HCT116 (cell line): ENCODE measurements at regions not wholly inside any gene's neighbourhood (a gene's known extent, or its start where the extent isn't known, plus 50 kb on each side); places are given as distances from the start of the nearest gene placed in this dataset.

ENCODE experiments used
- ATAC-seq: fragments of 200-7000 bp; cut with Tn5 transposase; 2 replicates; pipeline ENCODE4 v1.9.1; 2020; ENCODE audit warnings: mild to moderate bottlenecking, moderate library complexity
- BruUV-seq: library from RNA; stranded (reverse); fragments of 400-500 nt; replicated peaks from 2 replicates; lab custom pipeline; 2021; lab: Mats Ljungman, UMichigan
- CTCF ChIA-PET: fragments of 300-600 bp; sonication (Branson Sonifier 250); formaldehyde crosslinking; loops from one replicate; lab custom pipeline; 2021; ENCODE audit warnings: antibody characterized with exemption; lab: Charles Lee
- POLR2A ChIA-PET: fragments of 300-600, 350-600 bp; sonication (Branson Sonifier 250); formaldehyde crosslinking; loops from one replicate; lab custom pipeline; 2021; ENCODE audit warnings: antibody characterized with exemption; lab: Charles Lee
- RAD21 ChIA-PET, 2 experiments: fragments of 300-600 bp; sonication (Branson Sonifier 250); formaldehyde crosslinking; loops; one replicate each; lab custom pipeline; 2023; ENCODE audit warnings: low total read pairs in 2 of 2; ENCODE audit not compliant: uncharacterized antibody in 2 of 2, unreplicated experiment in 2 of 2, low non-redundant PET in 1 of 2; lab: Charles Lee
- DNase-seq: peaks from one replicate; pipeline ENCODE4 v3.0.0-alpha.2; 2010; ENCODE audit warnings: low read depth, low spot score
- H2AFZ ChIP-seq: fragments of 200-600 bp; shearing (Covaris generic), sonication (generic); 2 replicates; pipeline ENCODE4 v1.6.1; 2017; ENCODE audit warnings: low read depth, mixed run types, mixed read lengths, antibody characterized with exemption, low read length; ENCODE audit not compliant: poor library complexity, severe bottlenecking
- H3K27ac ChIP-seq: 2 replicates; pipeline ENCODE4 v1.5.1; 2012; ENCODE audit warnings: low read depth, low read length
- H3K27me3 ChIP-seq: fragments of 200-600 bp; sonication (generic); 2 replicates; pipeline ENCODE4 v1.6.1; 2016; ENCODE audit warnings: mixed run types, low read length, mixed read lengths; ENCODE audit not compliant: insufficient read depth
- H3K36me3 ChIP-seq, 2 experiments: fragments of 200-500 bp in 1 of 2; fragments of 200-600 bp in 1 of 2; sonication (Bioruptor generic) in 1 of 2; sonication (generic) in 1 of 2; 2 replicates each; pipeline versions ENCODE4 v1.5.1 to v1.6.1; 2014 to 2016; ENCODE audit warnings: low read length in 2 of 2, inconsistent platforms in 1 of 2, mixed read lengths in 1 of 2, mixed run types in 1 of 2; ENCODE audit not compliant: insufficient read depth in 2 of 2, control insufficient read depth in 1 of 2
- H3K4me1 ChIP-seq, 2 experiments: fragments of 200-600 bp in 1 of 2; sonication (generic) in 1 of 2; 2 replicates each; pipeline versions ENCODE4 v1.5.1 to v1.6.1; 2012 to 2017; ENCODE audit warnings: low read length in 2 of 2, inconsistent platforms in 1 of 2, mild to moderate bottlenecking in 1 of 2, mixed read lengths in 1 of 2, mixed run types in 1 of 2, moderate library complexity in 1 of 2; ENCODE audit not compliant: insufficient read depth in 2 of 2, control insufficient read depth in 1 of 2
- H3K4me2 ChIP-seq: fragments of 200-600 bp; sonication (generic); 2 replicates; pipeline ENCODE4 v1.6.1; 2017; ENCODE audit warnings: mixed run types, low read length, mixed read lengths
- H3K4me3 ChIP-seq, 2 experiments: fragments of 200-600 bp in 1 of 2; sonication (generic) in 1 of 2; replicated peaks in 1 of 2; 2 replicates each; pipeline ENCODE4 v1.5.1; 2011 to 2016; ENCODE audit warnings: low read length in 2 of 2, control low read depth in 1 of 2, low read depth in 1 of 2, mild to moderate bottlenecking in 1 of 2, mixed read lengths in 1 of 2, mixed run types in 1 of 2
- H3K79me2 ChIP-seq: fragments of 200-600 bp; sonication (generic); 2 replicates; pipeline ENCODE4 v1.6.1; 2017; ENCODE audit warnings: mild to moderate bottlenecking, mixed run types, low read length, moderate library complexity, mixed read lengths; ENCODE audit not compliant: insufficient read depth
- H3K9ac ChIP-seq: fragments of 200-600 bp; sonication (generic); 2 replicates; pipeline ENCODE4 v1.6.1; 2016; ENCODE audit warnings: low read length, mixed read lengths
- H3K9me2 ChIP-seq: fragments of 200-600 bp; sonication (generic), shearing (Covaris generic); 2 replicates; pipeline ENCODE4 v1.6.1; 2017; ENCODE audit warnings: mixed run types, mild to moderate bottlenecking, moderate library complexity; ENCODE audit not compliant: insufficient read depth
- H3K9me3 ChIP-seq, 2 experiments: fragments of 200-500 bp in 1 of 2; fragments of 200-600 bp in 1 of 2; sonication (Bioruptor generic) in 1 of 2; sonication (generic) in 1 of 2; 2 replicates each; pipeline ENCODE4 v1.6.1; 2014 to 2017; ENCODE audit warnings: low read length in 2 of 2, mixed read lengths in 2 of 2, inconsistent platforms in 1 of 2, low read depth in 1 of 2, mild to moderate bottlenecking in 1 of 2, mixed run types in 1 of 2, moderate library complexity in 1 of 2; ENCODE audit not compliant: control insufficient read depth in 1 of 2, insufficient read depth in 1 of 2
- H4K20me1 ChIP-seq: fragments of 200-600 bp; sonication (generic), shearing (Covaris generic); 2 replicates; pipeline ENCODE4 v1.6.1; 2017; ENCODE audit warnings: mixed run types, mild to moderate bottlenecking, moderate library complexity; ENCODE audit not compliant: insufficient read depth
- ATF3 ChIP-seq: IDR thresholded peaks from 2 replicates; pipeline ENCODE4 v1.6.1; 2012
- CBX3 ChIP-seq: IDR thresholded peaks from 2 replicates; pipeline ENCODE4 v1.6.1; 2012; ENCODE audit warnings: low read depth
- CEBPB ChIP-seq: IDR thresholded peaks from 2 replicates; pipeline ENCODE4 v1.6.1; 2012; ENCODE audit warnings: low read depth
- CTCF ChIP-seq, 3 experiments: fragments of 200-600 bp in 1 of 3; sonication (generic) in 1 of 3; IDR thresholded peaks in 2 of 3; conservative IDR thresholded peaks in 1 of 3; 2 replicates each; pipeline ENCODE4 v1.5.1; 2012 to 2017; ENCODE audit warnings: low read depth in 2 of 3, low read length in 2 of 3, antibody characterized with exemption in 1 of 3, borderline replicate concordance in 1 of 3, control low read depth in 1 of 3, mild to moderate bottlenecking in 1 of 3, mixed read lengths in 1 of 3, mixed run types in 1 of 3, moderate library complexity in 1 of 3; ENCODE audit not compliant: insufficient read depth in 1 of 3
- EGR1 ChIP-seq: IDR thresholded peaks from 2 replicates; pipeline ENCODE4 v1.6.1; 2012; ENCODE audit warnings: low read depth
- ELF1 ChIP-seq: IDR thresholded peaks from 2 replicates; pipeline ENCODE4 v1.6.1; 2012; ENCODE audit warnings: low read depth, borderline replicate concordance
- EZH2 ChIP-seq: fragments of 200-600 bp; sonication (generic); IDR thresholded peaks from 2 replicates; pipeline ENCODE4 v1.6.1; 2017; ENCODE audit warnings: antibody characterized with exemption, mixed run types
- JUND ChIP-seq: IDR thresholded peaks from 2 replicates; pipeline ENCODE4 v1.6.1; 2012
- MAX ChIP-seq: IDR thresholded peaks from 2 replicates; pipeline ENCODE4 v1.6.1; 2012
- POLR2A ChIP-seq: IDR thresholded peaks from 2 replicates; pipeline ENCODE4 v1.7.0; 2011; ENCODE audit warnings: borderline replicate concordance; ENCODE audit not compliant: insufficient read depth, insufficient read length; ENCODE audit errors: extremely low read depth
- POLR2AphosphoS5 ChIP-seq: IDR thresholded peaks from 2 replicates; pipeline ENCODE4 v1.6.1; 2011; ENCODE audit warnings: mild to moderate bottlenecking, low read depth, low read length, moderate library complexity
- RAD21 ChIP-seq: IDR thresholded peaks from 2 replicates; pipeline ENCODE4 v1.6.1; 2012; ENCODE audit warnings: low read depth, mild to moderate bottlenecking
- SIN3A ChIP-seq: IDR thresholded peaks from 2 replicates; pipeline ENCODE4 v1.6.1; 2012; ENCODE audit warnings: low read depth
- SP1 ChIP-seq: IDR thresholded peaks from 2 replicates; pipeline ENCODE4 v1.6.1; 2012; ENCODE audit warnings: low read depth
- SRF ChIP-seq: IDR thresholded peaks from 2 replicates; pipeline ENCODE4 v1.6.1; 2012; ENCODE audit warnings: low read depth
- TCF7L2 ChIP-seq: IDR thresholded peaks from 2 replicates; pipeline ENCODE4 v1.7.0; 2011; ENCODE audit warnings: borderline replicate concordance, inconsistent platforms; ENCODE audit not compliant: insufficient read depth, insufficient read length; ENCODE audit errors: extremely low read depth
- YY1 ChIP-seq: IDR thresholded peaks from 2 replicates; pipeline ENCODE4 v1.6.1; 2011; ENCODE audit warnings: low read length, low read depth, moderate library complexity, mild to moderate bottlenecking; ENCODE audit not compliant: insufficient replicate concordance; ENCODE audit errors: extremely low read depth
- ZFX ChIP-seq: fragments of 450-650 bp; IDR thresholded peaks from 2 replicates; pipeline ENCODE4 v1.6.1; 2017
- ZNF274 ChIP-seq: fragments of 200-500 bp; sonication (Bioruptor generic); IDR thresholded peaks from 2 replicates; pipeline ENCODE4 v1.6.1; 2014; ENCODE audit warnings: mild to moderate bottlenecking, low read depth, low read length, inconsistent platforms
- intact Hi-C: fragments of 100-400 bp; cut with micrococcal nuclease; formaldehyde crosslinking; loops from 2 replicates; pipeline ENCODE4 v1.10.0; 2022
- TF ChIP-seq, protein P1 (sequence below): IDR thresholded peaks from 2 replicates; pipeline ENCODE4 v1.6.1; 2011; ENCODE audit warnings: mild to moderate bottlenecking, low read length, moderate library complexity; ENCODE audit not compliant: insufficient replicate concordance; ENCODE audit errors: extremely low read depth

GRCh38 chr6:130693944-130694343 is 133.3 kb upstream of the SMLR1 start:
- H3K4me1 ChIP-seq = peaks cover 0 to 8% of the 10 kb centered on the region in 2 experiments; a peak in 1 of 4 replicates
- H4K20me1 ChIP-seq = no peaks in the 10 kb centered on the region
- intact Hi-C loops = no loop called here
- TF ChIP-seq CTCF (IDR thresholded peaks at IDR 0.05 in 2 of 3, conservative IDR thresholded peaks at IDR 0.05 in 1 of 3; ENCODE audit: borderline replicate concordance in 1 of 3, insufficient read depth in 1 of 3, low read depth in 2 of 3, low read length in 2 of 3) (no peak), SIN3A (no peak), CBX3 (no peak), ZNF274 (no peak), ATF3 (no peak), ELF1 (no peak), JUND (no peak), POLR2AphosphoS5 (no peak), SRF (no peak), YY1 (no peak), RAD21 (no peak), SP1 (no peak), POLR2A (no peak), EZH2 (no peak), CEBPB (no peak), MAX (no peak), ZFX (no peak), TCF7L2 (no peak), EGR1 (no peak)
- TF ChIP-seq, protein P1, sequence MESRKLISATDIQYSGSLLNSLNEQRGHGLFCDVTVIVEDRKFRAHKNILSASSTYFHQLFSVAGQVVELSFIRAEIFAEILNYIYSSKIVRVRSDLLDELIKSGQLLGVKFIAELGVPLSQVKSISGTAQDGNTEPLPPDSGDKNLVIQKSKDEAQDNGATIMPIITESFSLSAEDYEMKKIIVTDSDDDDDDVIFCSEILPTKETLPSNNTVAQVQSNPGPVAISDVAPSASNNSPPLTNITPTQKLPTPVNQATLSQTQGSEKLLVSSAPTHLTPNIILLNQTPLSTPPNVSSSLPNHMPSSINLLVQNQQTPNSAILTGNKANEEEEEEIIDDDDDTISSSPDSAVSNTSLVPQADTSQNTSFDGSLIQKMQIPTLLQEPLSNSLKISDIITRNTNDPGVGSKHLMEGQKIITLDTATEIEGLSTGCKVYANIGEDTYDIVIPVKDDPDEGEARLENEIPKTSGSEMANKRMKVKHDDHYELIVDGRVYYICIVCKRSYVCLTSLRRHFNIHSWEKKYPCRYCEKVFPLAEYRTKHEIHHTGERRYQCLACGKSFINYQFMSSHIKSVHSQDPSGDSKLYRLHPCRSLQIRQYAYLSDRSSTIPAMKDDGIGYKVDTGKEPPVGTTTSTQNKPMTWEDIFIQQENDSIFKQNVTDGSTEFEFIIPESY = no peak
- no peaks in the 10 kb centered on the region for H3K79me2 ChIP-seq
- POLR2A ChIA-PET = no interaction called here
- H3K9ac ChIP-seq = no peak overlapping the region
- CTCF ChIA-PET = interaction anchor here (0.6 kb wide), 1 partner anchor 14 kb away, joined by 3 read pairs; no protein-coding TSS in a partner anchor
- no peak overlapping the region for H3K27ac ChIP-seq
- H3K9me2 ChIP-seq = no peaks in the 10 kb centered on the region
- H3K4me2 ChIP-seq = no peak overlapping the region
- no peak overlapping the region for H2AFZ ChIP-seq
- no peaks in the 10 kb centered on the region for H3K9me3 ChIP-seq
- no peaks in the 10 kb centered on the region for H3K27me3 ChIP-seq
- no peak overlapping the region for H3K4me3 ChIP-seq
- no peak for DNase-seq
- ATAC-seq = no peak
- BruUV-seq = no TSS peak
- no peaks in the 10 kb centered on the region for H3K36me3 ChIP-seq
- RAD21 ChIA-PET = no interaction called here
